T-helper 17 cell (primary cell): ENCODE measurements at regions not wholly inside any gene's neighbourhood (a gene's known extent, or its start where the extent isn't known, plus 50 kb on each side); places are given as distances from the start of the nearest gene placed in this dataset.

Experiments
- ATAC-seq: fragments of 150-1000 bp; cut with Tn5 transposase; 2 replicates; pipeline ENCODE4 v1.10.0; 2021; ENCODE audit warnings: mild to moderate bottlenecking, moderate library complexity
- DNase-seq, 3 donors: peaks; one replicate each; pipeline versions ENCODE4 v3.0.0 to v3.0.0-alpha.2; 2020 to 2021
- H3K9me3 ChIP-seq: one replicate; pipeline ENCODE4 v1.7.0; 2013; ENCODE audit warnings: low read length, mild to moderate bottlenecking; ENCODE audit not compliant: control insufficient read depth, poor library complexity, severe bottlenecking
- H3K27ac Mint-ChIP-seq: one replicate; pipeline ENCODE4 v1.8.0; 2022; ENCODE audit warnings: mild to moderate bottlenecking, moderate library complexity, mixed read lengths
- H3K27me3 Mint-ChIP-seq: one replicate; pipeline ENCODE4 v1.8.0; 2022; ENCODE audit warnings: mixed read lengths
- H3K36me3 Mint-ChIP-seq: one replicate; pipeline ENCODE4 v1.8.0; 2022; ENCODE audit warnings: low read depth, mixed read lengths
- H3K4me1 Mint-ChIP-seq: one replicate; pipeline ENCODE4 v1.8.0; 2022; ENCODE audit warnings: mild to moderate bottlenecking, mixed read lengths
- H3K4me3 Mint-ChIP-seq: one replicate; pipeline ENCODE4 v1.8.0; 2022; ENCODE audit warnings: mild to moderate bottlenecking, moderate library complexity, mixed read lengths

GRCh38 chr14:88929656-88930436, 105.4 kb downstream of the TTC8 start:
- H3K9me3 ChIP-seq, result no peaks in the 10 kb centered on the region
- ATAC-seq, result no peak
- Mint-ChIP-seq H3K36me3 (peaks cover 4% of the 10 kb centered on the region), H3K27me3 (peaks cover 46% of the 10 kb centered on the region), H3K4me1 (no peaks in the 10 kb centered on the region), H3K27ac (no peak overlapping the region), H3K4me3 (no peak overlapping the region)
- DNase-seq, result no peak

GRCh38 chr14:88931321-88932110, 107.1 kb downstream of the TTC8 start:
- DNase-seq, result no peak

GRCh38 chr14:88933191-88933590, 108.7 kb downstream of the TTC8 start:
- no peak overlapping the region for H3K4me3 Mint-ChIP-seq
- no peak overlapping the region for H3K27ac Mint-ChIP-seq
- H3K4me1 Mint-ChIP-seq, result no peaks in the 10 kb centered on the region
- H3K36me3 Mint-ChIP-seq, result no peaks in the 10 kb centered on the region
- H3K27me3 Mint-ChIP-seq, result peaks cover 41% of the 10 kb centered on the region
- no peak for DNase-seq
- no peak for ATAC-seq
- no peaks in the 10 kb centered on the region for H3K9me3 ChIP-seq

More at GRCh38 chr14:88931321-88932110, 107.1 kb downstream of the TTC8 start:
- H3K4me1 Mint-ChIP-seq, result no peaks in the 10 kb centered on the region
- no peak overlapping the region for H3K27ac Mint-ChIP-seq
- peaks cover 42% of the 10 kb centered on the region for H3K27me3 Mint-ChIP-seq
- no peak overlapping the region for H3K4me3 Mint-ChIP-seq
- no peak for ATAC-seq
- H3K36me3 Mint-ChIP-seq, result no peaks in the 10 kb centered on the region
- H3K9me3 ChIP-seq, result no peaks in the 10 kb centered on the region

- H3K4me3 Mint-ChIP-seq, result no peak overlapping the region
- ATAC-seq (no peak), DNase-seq (no peak)
- H3K27me3 Mint-ChIP-seq, result peaks cover 53% of the 10 kb centered on the region
- H3K36me3 Mint-ChIP-seq, result no peaks in the 10 kb centered on the region
- H3K4me1 Mint-ChIP-seq, result no peaks in the 10 kb centered on the region
- no peaks in the 10 kb centered on the region for H3K9me3 ChIP-seq
- H3K27ac Mint-ChIP-seq, result no peak overlapping the region
Observed at GRCh38 chr14:88934351-88934806, 109.9 kb downstream of the TTC8 start.

- Mint-ChIP-seq H3K27me3 (peaks cover 55% of the 10 kb centered on the region), H3K27ac (no peak overlapping the region), H3K4me3 (no peak overlapping the region), H3K4me1 (no peaks in the 10 kb centered on the region), H3K36me3 (no peaks in the 10 kb centered on the region)
- DNase-seq (no peak), ATAC-seq (no peak)
- no peaks in the 10 kb centered on the region for H3K9me3 ChIP-seq
Observed at GRCh38 chr14:88935083-88935482, 110.6 kb downstream of the TTC8 start.

- H3K27ac Mint-ChIP-seq, result no peak overlapping the region
- no peak overlapping the region for H3K4me3 Mint-ChIP-seq
- no peaks in the 10 kb centered on the region for H3K9me3 ChIP-seq
- no peaks in the 10 kb centered on the region for H3K36me3 Mint-ChIP-seq
- H3K27me3 Mint-ChIP-seq, result peaks cover 45% of the 10 kb centered on the region
- DNase-seq (no peak), ATAC-seq (no peak)
- no peaks in the 10 kb centered on the region for H3K4me1 Mint-ChIP-seq
Observed at GRCh38 chr14:88937706-88938105, 113.3 kb downstream of the TTC8 start.

- Mint-ChIP-seq H3K27me3 (peaks cover 53% of the 10 kb centered on the region), H3K27ac (no peak overlapping the region), H3K36me3 (no peaks in the 10 kb centered on the region), H3K4me1 (no peaks in the 10 kb centered on the region), H3K4me3 (no peak overlapping the region)
- no peak for ATAC-seq
- DNase-seq, result no peak
- no peaks in the 10 kb centered on the region for H3K9me3 ChIP-seq
Observed at GRCh38 chr14:88940671-88941070, 116.2 kb downstream of the TTC8 start.

GRCh38 chr14:88941414-88941813, 117.0 kb downstream of the TTC8 start:
- Mint-ChIP-seq H3K36me3 (no peaks in the 10 kb centered on the region), H3K4me3 (no peak overlapping the region), H3K27ac (no peak overlapping the region), H3K4me1 (no peaks in the 10 kb centered on the region), H3K27me3 (peaks cover 54% of the 10 kb centered on the region)
- H3K9me3 ChIP-seq, result no peaks in the 10 kb centered on the region
- ATAC-seq (no peak), DNase-seq (no peak)

GRCh38 chr14:88947646-88948598, 123.5 kb downstream of the TTC8 start:
- H3K4me1 Mint-ChIP-seq, result no peaks in the 10 kb centered on the region
- H3K27ac Mint-ChIP-seq, result no peak overlapping the region
- no peak overlapping the region for H3K4me3 Mint-ChIP-seq
- peaks cover 23% of the 10 kb centered on the region for H3K27me3 Mint-ChIP-seq
- H3K36me3 Mint-ChIP-seq, result no peaks in the 10 kb centered on the region
- no peak for DNase-seq
- peaks cover 3% of the 10 kb centered on the region for H3K9me3 ChIP-seq
- no peak for ATAC-seq

GRCh38 chr14:88950069-88950468, 125.6 kb downstream of the TTC8 start:
- DNase-seq (no peak), ATAC-seq (no peak)
- no peak overlapping the region for H3K27ac Mint-ChIP-seq
- no peak overlapping the region for H3K4me3 Mint-ChIP-seq
- no peaks in the 10 kb centered on the region for H3K36me3 Mint-ChIP-seq
- H3K4me1 Mint-ChIP-seq, result no peaks in the 10 kb centered on the region
- H3K27me3 Mint-ChIP-seq, result peaks cover 6% of the 10 kb centered on the region
- H3K9me3 ChIP-seq, result peaks cover 3% of the 10 kb centered on the region

GRCh38 chr14:88951370-88951769, 126.9 kb downstream of the TTC8 start:
- Mint-ChIP-seq H3K27ac (no peak overlapping the region), H3K4me3 (no peak overlapping the region), H3K36me3 (no peaks in the 10 kb centered on the region), H3K27me3 (no peaks in the 10 kb centered on the region), H3K4me1 (no peaks in the 10 kb centered on the region)
- ATAC-seq (no peak), DNase-seq (no peak)
- peaks cover 3% of the 10 kb centered on the region for H3K9me3 ChIP-seq

- DNase-seq (no peak), ATAC-seq (no peak)
- Mint-ChIP-seq H3K4me3 (no peak overlapping the region), H3K4me1 (no peaks in the 10 kb centered on the region), H3K36me3 (no peaks in the 10 kb centered on the region), H3K27ac (no peak overlapping the region), H3K27me3 (peaks cover 6% of the 10 kb centered on the region)
- H3K9me3 ChIP-seq, result peaks cover 3% of the 10 kb centered on the region
Observed at GRCh38 chr14:88952901-88953300, 128.4 kb downstream of the TTC8 start.

GRCh38 chr14:88955455-88955854, 131.0 kb downstream of the TTC8 start:
- no peak for ATAC-seq
- peaks cover 12% of the 10 kb centered on the region for H3K27me3 Mint-ChIP-seq
- H3K27ac Mint-ChIP-seq, result no peak overlapping the region
- H3K4me1 Mint-ChIP-seq, result no peaks in the 10 kb centered on the region
- no peak overlapping the region for H3K4me3 Mint-ChIP-seq
- H3K9me3 ChIP-seq, result no peaks in the 10 kb centered on the region
- DNase-seq, result no peak
- no peaks in the 10 kb centered on the region for H3K36me3 Mint-ChIP-seq
